GM04503 (cell line): ENCODE measurements at regions not wholly inside any gene's neighbourhood (a gene's known extent, or its start where the extent isn't known, plus 50 kb on each side); places are given as distances from the start of the nearest gene placed in this dataset.

Source experiments
- DNase-seq: peaks from one replicate; pipeline ENCODE4 v3.0.0-alpha.2; 2012; ENCODE audit warnings: low read depth

DNA sequence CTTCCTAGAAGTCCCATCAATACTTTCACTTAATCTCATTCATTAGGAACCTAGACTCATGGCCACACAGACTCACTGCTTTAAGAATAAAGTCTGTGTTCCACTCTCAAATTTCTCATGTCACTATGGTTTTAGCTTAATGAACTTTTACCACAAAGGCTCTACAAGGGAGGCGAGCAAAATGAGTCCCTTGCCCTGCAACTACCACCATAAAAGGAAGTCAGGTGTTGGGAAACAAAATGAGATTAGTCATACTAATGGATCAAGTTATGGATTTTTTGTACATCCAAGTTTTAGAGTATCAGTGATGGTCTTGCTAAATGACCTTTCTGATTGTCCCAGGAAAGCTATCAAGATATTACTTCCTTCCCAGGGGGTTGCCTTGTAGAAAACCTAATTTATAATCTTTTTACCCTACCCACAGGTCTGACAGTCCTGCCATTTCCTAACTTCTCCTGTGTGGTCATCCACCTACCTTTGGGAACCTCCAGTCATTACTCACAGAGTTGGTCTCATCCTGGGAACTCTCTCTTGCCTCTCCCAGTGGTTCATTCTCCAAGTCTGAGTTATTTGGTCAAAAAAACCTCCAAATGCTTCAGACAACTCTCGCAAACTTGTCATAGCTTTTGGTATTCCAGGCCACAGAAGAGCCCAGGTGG lies 51.8 kb upstream of the SLC16A1 start:
- no peak for DNase-seq

DNA sequence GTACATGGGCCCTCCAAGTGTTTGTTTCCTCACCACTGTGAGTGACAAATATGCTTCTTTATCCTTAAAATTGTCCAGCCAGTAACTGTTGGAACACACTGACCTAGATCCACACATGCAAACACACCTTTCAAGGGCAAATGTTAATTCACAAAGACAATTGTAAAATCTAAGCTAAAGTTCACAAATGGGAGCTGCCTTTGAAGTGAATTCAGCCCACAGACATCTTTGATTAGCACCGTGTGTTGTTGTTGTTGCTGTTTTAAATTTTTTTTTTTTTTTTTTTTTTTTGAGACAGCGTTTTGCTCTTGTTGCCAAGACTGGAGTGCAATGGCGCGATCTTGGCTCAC lies 52.3 kb upstream of the SLC16A1 start:
- no peak for DNase-seq

DNA sequence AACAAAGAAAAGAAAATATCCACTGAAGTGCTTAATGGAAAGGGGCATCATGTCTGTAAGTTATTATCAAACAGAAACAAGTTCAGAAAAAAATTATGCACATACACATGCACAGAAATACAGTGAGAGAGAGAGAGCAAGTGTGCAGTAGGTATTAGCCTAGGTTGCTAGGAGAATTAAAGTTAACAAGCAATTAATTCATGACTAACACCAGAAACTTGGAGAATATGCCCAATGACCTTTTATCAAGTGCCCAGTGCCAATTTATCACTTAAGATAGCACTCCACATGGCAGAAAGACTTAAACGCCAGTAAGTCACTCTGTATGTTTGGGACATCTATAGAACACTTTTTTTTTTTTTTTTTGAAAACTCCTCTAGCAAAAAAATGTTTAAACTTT lies 56.2 kb upstream of the SLC16A1 start:
- no peak for DNase-seq

- no peak for DNase-seq
These were observed 57.8 kb upstream of the SLC16A1 start for GRCh38 chr1:113013823-113014222.

DNA sequence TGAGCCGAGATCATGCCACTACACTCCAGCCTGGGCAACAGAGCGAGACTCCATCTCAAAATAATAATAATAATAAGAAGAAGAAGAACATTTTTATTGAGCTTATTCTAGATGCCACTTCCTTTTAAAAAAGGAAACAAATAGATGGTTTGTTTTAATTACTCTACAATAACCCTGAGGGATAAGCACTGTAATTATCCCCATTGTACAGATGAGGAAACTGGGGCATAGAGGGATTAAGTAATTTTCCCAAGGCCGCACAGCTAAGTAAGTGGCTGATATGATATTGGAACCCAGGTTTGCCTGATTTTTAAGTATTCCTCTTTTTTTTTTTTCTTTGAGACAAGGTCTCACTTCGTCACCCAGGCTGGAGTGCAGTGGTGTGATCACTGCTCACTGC lies 58.5 kb upstream of the LRIG2 start:
- DNase-seq = no peak

DNA sequence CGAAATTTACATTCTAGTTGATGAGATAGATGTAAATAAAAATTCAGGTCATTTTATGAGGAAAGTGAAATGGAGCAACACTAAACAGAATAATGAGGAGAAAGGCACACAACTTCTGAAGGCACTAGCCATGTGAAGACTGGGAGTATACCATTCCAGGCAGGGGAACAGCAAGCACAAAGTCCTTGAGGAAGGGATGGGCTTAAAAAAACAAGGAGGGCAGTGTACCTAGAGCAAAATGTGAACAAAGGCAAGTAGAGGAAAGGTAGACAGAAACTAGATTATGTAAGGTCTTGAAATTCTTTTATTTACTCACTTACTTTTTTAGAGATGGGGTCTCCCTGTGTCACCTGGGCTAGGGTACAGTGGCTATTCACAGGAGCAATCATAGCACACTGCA lies 54.1 kb upstream of the LRIG2 start:
- no peak for DNase-seq

- DNase-seq = peak; percentile 53
These were observed 51.4 kb upstream of the LRIG2 start for GRCh38 chr1:113021430-113022085.
